ENCODE measurements at regions not wholly inside any gene's neighbourhood (a gene's known extent, or its start where the extent isn't known, plus 50 kb on each side); places are given as distances from the start of the nearest gene placed in this dataset.
"Not testable (repeated sequence)": the region's sequence is repeated elsewhere in the genome, so short reads cannot be mapped to it uniquely, and the experiment has no call there.

DNA sequence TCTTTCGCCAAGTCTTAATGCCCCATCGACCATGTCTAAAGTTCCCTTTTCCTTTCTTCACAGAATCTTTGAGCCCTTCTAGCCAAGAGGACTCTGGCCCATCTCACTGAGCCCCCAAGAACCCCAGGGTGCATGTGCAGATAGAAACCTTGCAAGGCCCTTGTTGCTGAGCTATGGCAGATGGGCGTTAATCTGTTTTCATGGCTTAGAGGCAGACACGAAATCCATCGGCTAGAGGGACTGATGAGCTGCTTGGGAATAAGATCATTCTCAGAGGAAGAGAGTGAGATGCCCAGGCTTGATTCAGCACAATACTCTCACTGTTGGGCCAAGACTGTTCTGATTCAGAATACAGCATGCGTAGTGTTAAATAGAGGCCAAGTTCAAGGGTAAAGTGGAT, 262.5 kb upstream of the C9orf72 start:
- DNase-seq: no peak
- TF ChIP-seq GATA1 (IDR thresholded peaks at IDR 0.05; ENCODE audit: low read depth, low read length) (no peak), POLR2A (IDR thresholded peaks at IDR 0.05; ENCODE audit: low read length) (no peak)

DNA sequence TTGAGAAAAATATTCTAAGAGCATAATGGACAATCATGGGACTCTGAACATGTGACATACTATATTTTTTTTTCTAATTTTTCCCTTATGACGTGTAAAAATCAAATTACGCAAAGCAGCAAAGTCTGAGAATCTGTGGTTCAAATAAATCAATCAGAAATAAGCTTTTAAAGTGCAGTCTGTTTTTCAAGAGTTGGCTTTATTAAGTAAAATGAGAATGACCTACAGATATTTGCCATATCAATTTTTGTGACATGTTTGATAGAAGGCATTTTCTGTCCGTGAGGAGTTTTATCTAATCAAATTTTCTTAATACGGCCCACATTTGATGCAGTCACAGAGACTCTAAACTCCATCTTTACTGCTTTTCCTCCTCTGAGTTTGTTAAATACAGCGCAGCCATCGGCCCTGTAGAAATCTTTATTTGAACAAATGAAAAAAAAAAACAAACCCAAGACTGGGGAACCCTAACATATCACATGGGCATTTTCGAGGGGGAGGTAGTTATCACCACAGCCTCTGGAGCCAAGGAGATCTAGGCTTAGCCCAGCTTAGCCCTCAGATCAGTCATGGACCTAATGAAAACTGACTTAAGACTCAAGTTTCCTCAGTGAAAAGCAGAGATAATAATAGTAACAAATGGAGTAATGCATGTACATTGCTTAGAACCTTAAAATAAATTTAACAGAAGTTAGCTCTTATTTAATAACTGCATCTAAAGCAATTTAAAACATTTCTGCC, 263.6 kb upstream of the C9orf72 start:
- DNase-seq: no peak
- TF ChIP-seq GATA1 (IDR thresholded peaks at IDR 0.05; ENCODE audit: low read depth, low read length) (no peak), POLR2A (IDR thresholded peaks at IDR 0.05; ENCODE audit: low read length) (no peak)

DNA sequence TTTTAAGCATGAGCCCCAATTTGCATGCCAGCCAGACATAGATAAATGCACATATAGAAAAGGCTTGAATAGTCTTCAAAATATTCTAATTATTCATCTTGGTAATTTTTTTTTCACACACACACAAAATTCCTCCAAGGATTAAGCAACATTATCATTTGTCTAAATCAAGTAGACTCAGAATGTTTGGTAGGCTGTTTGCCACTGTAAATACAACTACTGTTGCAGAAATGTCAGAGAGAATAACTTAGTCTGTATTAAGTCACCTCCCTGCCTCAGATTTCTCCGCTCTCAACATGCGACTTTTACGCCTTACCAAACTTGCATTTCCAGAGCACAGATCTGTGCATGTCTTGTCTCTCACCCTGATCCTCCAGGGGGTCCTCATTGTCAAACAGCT, 265.6 kb upstream of the C9orf72 start:
- TF ChIP-seq GATA1 (IDR thresholded peaks at IDR 0.05; ENCODE audit: low read depth, low read length) (no peak), POLR2A (IDR thresholded peaks at IDR 0.05; ENCODE audit: low read length) (no peak)
- no peak for DNase-seq

DNA sequence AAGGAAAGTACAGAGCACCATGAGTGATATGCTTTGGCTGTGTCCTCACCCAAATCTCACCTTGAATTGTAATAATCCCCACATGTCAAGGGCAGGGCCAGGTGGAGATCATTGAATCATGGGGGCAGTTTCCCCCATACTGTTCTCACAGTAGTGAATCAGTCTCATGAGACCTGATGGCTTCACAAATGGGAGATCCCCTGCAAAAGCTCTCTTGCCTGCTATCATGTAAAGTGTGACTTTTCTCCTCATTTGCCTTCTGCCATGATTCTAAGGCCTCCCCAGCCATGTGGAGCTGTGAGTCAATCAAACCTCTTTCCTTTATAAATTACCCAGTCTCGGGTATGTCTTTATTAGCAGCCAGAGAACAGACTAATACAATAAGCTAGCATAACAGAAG, 266.5 kb upstream of the C9orf72 start:
- DNase-seq: not testable (repeated sequence)

DNA sequence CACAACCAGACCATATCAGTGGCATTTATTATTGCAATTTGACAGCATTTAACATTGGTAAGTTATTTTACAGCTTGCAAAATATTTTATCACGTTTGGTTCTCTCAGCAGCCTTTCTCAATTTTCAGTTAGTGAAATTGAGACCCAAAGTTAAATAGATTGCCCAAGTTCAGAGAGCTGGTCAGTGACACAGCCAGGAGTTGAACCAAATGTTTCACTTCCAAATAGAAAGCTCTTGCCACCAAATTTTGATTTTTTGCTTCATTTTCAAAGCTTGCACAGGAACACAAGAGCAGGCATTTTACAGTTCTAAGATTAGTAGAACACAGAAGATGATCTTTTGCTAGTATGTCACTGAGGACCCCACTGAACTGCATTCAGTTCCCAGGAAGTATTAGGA, 271.5 kb upstream of the C9orf72 start:
- DNase-seq: no peak
- no peak for TF ChIP-seq POLR2A (IDR thresholded peaks at IDR 0.05; ENCODE audit: low read length)
- no peak for TF ChIP-seq GATA1 (IDR thresholded peaks at IDR 0.05; ENCODE audit: low read depth, low read length)

DNA sequence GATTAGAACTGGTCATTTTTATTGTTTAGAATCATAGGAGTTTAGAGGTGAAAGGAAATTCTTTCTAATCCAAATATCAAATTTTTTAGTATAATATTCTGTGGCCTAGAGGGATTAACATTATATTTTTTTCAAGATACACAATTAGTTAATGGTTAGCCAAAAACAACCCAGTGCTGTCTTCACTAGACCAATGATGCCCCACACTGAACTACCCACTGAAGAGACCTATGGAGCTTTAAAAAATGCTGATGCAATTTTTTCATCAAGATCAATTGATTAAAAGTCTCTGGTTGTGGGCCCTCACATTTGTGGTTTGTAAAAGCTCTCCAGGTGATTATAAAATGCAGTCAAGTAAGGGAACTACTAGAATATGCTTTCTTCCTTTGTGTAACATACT, 274.1 kb upstream of the C9orf72 start:
- TF ChIP-seq GATA1 (IDR thresholded peaks at IDR 0.05; ENCODE audit: low read depth, low read length) (no peak), POLR2A (IDR thresholded peaks at IDR 0.05; ENCODE audit: low read length) (no peak)

DNA sequence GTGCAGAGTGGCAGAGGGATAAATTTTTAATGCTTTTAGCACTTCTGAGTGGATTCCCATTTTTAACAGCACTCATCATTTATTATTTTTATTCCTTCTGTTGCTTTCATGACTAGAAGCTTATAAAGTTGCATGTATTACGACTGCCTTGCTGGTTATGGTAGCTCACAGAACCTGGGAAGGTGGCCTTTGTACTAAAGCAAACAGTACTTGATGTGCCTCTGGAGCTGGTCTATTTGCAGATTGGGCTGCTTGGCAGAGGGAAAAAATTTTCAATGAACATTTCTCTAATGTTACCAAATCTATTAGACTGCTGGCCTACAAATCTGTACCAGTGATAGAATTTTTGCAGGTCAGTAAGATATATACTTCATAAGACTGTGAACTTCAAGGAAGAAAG, 274.5 kb upstream of the C9orf72 start:
- DNase-seq: no peak
- TF ChIP-seq POLR2A (IDR thresholded peaks at IDR 0.05; ENCODE audit: low read length): no peak
- TF ChIP-seq GATA1 (IDR thresholded peaks at IDR 0.05; ENCODE audit: low read depth, low read length): no peak

More for the DNA sequence above, 274.1 kb upstream of the C9orf72 start:
- no peak for DNase-seq

DNA sequence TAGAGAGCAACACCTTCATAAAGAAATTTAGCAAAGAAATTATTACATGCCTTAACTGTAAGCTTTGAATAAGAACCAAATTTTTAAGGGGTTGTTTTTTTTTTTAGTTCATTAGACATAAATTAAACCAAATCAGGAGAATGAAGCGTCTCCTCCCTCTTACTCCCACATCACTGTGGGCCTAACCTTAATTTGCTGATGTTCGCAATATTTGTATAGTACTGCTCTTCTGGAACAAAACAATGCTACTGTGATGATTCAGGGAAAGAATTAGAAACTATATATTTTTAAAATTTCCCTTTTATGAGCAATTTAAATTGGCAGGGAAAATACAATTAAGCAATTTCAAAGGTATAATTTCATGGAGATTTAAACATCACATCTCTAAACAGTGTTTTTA, 275.0 kb upstream of the C9orf72 start:
- DNase-seq: no peak
- TF ChIP-seq POLR2A (IDR thresholded peaks at IDR 0.05; ENCODE audit: low read length) (no peak), GATA1 (IDR thresholded peaks at IDR 0.05; ENCODE audit: low read depth, low read length) (no peak)

DNA sequence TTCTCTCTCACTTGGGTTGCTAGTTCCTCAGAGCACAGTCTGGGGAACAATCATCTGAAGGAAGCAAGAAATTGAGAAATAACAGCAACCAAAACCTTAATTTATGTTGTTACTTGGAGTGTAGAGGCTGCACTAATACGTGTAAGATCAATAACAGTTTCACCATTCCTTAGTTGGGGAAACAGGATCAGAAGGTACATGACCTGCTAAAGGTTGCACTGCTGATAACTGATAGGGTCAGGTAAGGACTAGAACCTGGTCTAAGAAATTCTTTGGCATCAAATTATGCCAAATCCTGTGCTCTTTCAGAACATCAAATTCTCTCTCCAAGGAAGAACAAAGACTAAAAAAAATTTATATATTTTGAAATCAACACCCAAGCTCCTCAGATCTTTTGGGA, 278.6 kb upstream of the C9orf72 start:
- no peak for DNase-seq
- TF ChIP-seq POLR2A (IDR thresholded peaks at IDR 0.05; ENCODE audit: low read length) (no peak), GATA1 (IDR thresholded peaks at IDR 0.05; ENCODE audit: low read depth, low read length) (no peak)

DNA sequence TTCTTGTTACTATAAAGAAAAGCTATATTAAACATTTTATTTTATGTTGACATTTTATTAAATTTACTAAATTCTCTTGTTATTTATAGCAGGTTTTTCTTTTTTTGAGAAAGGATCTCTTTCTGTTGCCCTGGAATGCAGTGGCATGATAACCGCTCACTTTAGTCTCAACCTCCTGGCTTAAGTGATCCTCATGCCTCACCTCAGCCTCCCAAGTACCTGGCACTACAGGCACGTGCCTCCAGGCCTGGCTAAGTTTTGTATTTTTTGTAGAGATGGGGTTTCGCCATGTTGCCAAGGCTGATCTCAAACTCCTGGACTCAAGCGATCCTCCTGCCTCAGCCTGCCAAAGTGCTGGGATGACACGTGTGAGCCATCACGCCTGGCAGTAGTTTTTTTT, 280.2 kb upstream of the C9orf72 start:
- no peak for TF ChIP-seq GATA1 (IDR thresholded peaks at IDR 0.05; ENCODE audit: low read depth, low read length)
- no peak for TF ChIP-seq POLR2A (IDR thresholded peaks at IDR 0.05; ENCODE audit: low read length)
- no peak for DNase-seq

DNA sequence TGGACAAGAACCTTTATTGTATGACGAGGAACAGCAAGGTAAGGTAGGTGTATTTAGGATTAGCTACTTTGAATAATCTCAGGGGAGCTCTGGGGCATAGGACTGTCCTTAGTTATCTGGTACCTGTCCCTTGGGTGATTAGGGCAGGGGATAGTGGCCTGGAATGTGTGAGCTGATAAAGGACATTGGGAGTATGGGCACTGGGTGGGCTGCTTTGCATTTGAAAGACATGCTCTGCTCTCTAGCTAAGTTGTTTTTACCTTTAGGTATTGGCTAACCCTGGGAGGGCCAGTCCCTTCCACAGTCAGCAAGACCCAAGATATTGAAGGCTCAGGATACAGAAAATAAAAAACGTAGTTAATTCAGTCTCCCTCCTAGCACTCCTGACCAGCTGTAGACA, 282.8 kb upstream of the C9orf72 start:
- DNase-seq: no peak
- TF ChIP-seq POLR2A (IDR thresholded peaks at IDR 0.05; ENCODE audit: low read length) (no peak), GATA1 (IDR thresholded peaks at IDR 0.05; ENCODE audit: low read depth, low read length) (no peak)

DNA sequence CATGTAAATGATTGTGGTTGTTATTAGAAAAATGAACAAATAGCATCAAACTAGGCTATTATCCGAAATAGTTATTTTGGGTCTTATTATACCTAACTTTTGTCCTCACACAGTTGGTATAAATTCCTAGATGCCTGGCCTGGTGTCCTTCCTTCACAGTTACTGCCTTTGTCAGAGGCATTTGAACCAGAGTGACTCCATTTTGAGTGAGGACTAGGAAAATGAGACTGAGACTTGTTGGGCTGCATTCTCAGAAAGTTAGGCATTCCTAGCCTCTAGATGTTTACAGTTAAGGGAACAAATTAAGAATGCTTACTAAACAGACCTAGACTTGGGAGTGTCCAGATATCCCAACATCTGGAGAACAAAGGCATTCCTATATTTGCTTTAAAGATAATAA, 283.5 kb upstream of the C9orf72 start:
- TF ChIP-seq POLR2A (IDR thresholded peaks at IDR 0.05; ENCODE audit: low read length) (no peak), GATA1 (IDR thresholded peaks at IDR 0.05; ENCODE audit: low read depth, low read length) (no peak)
- DNase-seq: no peak

DNA sequence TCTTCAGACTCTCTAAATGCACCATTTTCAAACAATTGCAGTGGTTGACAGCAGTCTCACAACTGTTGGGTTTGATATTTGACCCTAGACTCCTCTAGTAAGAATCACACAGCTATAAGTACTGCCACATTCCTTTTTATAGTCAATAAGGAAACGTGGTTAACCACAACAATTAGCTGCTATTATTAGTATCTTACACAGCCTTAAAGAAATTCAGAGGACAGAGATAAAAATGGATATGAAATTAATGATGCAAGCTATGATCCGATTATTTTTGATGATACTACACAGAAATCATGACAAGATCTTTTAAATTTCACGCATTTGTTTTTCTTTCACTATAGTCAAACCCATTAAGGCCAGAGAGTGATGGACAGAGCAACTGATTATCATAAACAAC, 288.6 kb upstream of the C9orf72 start:
- no peak for DNase-seq
- TF ChIP-seq POLR2A (IDR thresholded peaks at IDR 0.05; ENCODE audit: low read length) (no peak), GATA1 (IDR thresholded peaks at IDR 0.05; ENCODE audit: low read depth, low read length) (no peak)

DNA sequence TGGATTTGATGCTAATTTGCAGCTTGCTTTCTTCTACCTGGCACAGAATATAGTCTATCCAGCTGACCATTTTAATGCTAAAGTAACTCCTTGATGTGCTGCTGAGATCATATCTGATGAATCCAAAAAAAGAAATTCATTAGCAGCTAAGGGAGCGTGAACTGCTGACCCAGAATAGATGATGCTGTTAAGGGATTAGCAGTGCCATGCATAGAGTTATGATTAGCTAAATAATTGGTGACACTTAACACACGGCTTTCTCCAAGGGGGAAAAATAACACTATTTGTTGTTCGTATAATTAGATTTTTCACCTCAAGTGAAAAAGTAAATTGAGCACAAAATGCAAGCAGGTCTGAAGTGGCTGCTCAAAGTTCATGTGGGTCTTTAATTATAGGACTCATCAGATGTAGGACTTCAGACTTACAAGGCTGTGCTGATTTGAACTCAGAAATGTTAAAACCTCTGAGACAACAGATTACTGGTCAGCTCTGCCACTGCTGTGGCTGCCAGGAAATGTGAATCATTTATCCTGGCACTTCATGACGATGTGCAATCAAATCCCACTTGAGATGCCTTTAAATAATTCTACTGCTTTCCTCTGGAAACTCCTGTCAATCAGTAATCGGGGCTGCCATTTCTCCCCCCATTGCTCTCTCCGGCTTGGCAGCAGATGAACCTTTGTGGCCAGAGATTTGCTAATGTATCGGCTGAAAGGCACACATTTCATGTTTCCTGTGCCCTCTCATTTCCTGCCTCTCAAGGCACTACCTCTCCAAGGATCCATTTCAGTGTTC, 291.6 kb upstream of the C9orf72 start:
- DNase-seq: no peak
- TF ChIP-seq GATA1 (IDR thresholded peaks at IDR 0.05; ENCODE audit: low read depth, low read length): no peak
- TF ChIP-seq POLR2A (IDR thresholded peaks at IDR 0.05; ENCODE audit: low read length): no peak

DNA sequence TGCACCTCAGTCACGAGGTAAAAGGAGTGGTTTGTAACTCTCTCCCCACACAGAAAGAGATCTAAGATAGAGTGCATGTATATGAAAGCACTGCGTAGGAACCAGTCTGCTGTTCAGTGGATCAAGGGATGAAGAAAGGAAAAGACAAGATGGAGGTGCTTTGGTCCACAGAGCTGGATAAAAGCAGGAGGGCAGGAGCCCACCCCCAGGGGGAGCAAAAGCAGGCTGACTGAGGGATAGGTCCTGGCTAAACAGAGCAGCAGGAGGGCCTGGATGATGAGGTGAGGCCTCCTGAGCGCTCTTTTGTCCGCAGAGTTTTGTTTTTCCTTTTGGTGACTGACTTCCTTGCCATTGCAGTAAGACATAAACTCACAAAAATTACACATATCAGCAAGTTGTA, 293.5 kb upstream of the C9orf72 start:
- TF ChIP-seq POLR2A (IDR thresholded peaks at IDR 0.05; ENCODE audit: low read length) (no peak), GATA1 (IDR thresholded peaks at IDR 0.05; ENCODE audit: low read depth, low read length) (no peak)
- DNase-seq: no peak

All from erythroblast (primary cell).